Panc1 (cell line): ENCODE measurements at regions not wholly inside any gene's neighbourhood (a gene's known extent, or its start where the extent isn't known, plus 50 kb on each side); places are given as distances from the start of the nearest gene placed in this dataset.

ENCODE experiments used
- POLR2AphosphoS5 ChIP-seq: IDR thresholded peaks from 2 replicates; pipeline ENCODE4 v1.6.1; 2012; ENCODE audit warnings: mild to moderate bottlenecking, low read depth, low read length, moderate library complexity
- SIN3A ChIP-seq: IDR thresholded peaks from 2 replicates; pipeline ENCODE4 v1.6.1; 2012; ENCODE audit warnings: low read depth, mild to moderate bottlenecking, low read length, moderate library complexity, borderline replicate concordance; ENCODE audit not compliant: insufficient read depth
- TCF7L2 ChIP-seq: IDR thresholded peaks from 2 replicates; pipeline ENCODE4 v1.6.1; 2011; ENCODE audit warnings: mild to moderate bottlenecking, low read depth, low read length, inconsistent platforms
- TF ChIP-seq, protein P1 (sequence below): fragments of 450-650 bp; IDR thresholded peaks from 2 replicates; pipeline ENCODE4 v1.5.1; 2017; ENCODE audit warnings: mild to moderate bottlenecking
- TF ChIP-seq, protein P2 (sequence below), 2 experiments: IDR thresholded peaks; 2 replicates each; pipeline ENCODE4 v1.6.1; 2011 to 2012; ENCODE audit warnings: low read depth in 2 of 2, control low read depth in 1 of 2, low read length in 1 of 2, mild to moderate bottlenecking in 1 of 2, moderate library complexity in 1 of 2; ENCODE audit not compliant: insufficient read depth in 1 of 2

DNA sequence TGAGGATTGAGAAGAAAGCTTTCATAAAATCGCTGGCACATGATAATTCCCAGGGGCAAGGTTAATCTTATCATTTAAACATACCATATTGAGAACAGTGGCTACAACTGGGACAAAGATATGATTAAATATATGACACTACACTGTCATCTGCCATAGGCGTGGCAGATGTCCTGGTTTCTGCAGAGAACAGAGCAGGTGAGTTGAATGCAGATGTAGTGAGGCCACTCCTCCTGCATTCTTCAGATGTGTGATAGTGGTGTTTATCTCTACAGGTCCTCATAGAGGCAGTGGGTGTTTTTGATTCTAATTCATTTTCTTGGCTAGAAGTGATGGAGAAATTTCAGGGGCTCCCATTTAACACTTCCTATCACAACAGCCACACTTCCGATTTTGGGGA, 237.0 kb upstream of the CDH9 start:
- TF ChIP-seq, protein P1, sequence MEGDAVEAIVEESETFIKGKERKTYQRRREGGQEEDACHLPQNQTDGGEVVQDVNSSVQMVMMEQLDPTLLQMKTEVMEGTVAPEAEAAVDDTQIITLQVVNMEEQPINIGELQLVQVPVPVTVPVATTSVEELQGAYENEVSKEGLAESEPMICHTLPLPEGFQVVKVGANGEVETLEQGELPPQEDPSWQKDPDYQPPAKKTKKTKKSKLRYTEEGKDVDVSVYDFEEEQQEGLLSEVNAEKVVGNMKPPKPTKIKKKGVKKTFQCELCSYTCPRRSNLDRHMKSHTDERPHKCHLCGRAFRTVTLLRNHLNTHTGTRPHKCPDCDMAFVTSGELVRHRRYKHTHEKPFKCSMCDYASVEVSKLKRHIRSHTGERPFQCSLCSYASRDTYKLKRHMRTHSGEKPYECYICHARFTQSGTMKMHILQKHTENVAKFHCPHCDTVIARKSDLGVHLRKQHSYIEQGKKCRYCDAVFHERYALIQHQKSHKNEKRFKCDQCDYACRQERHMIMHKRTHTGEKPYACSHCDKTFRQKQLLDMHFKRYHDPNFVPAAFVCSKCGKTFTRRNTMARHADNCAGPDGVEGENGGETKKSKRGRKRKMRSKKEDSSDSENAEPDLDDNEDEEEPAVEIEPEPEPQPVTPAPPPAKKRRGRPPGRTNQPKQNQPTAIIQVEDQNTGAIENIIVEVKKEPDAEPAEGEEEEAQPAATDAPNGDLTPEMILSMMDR: no peak
- TF ChIP-seq, protein P2, sequence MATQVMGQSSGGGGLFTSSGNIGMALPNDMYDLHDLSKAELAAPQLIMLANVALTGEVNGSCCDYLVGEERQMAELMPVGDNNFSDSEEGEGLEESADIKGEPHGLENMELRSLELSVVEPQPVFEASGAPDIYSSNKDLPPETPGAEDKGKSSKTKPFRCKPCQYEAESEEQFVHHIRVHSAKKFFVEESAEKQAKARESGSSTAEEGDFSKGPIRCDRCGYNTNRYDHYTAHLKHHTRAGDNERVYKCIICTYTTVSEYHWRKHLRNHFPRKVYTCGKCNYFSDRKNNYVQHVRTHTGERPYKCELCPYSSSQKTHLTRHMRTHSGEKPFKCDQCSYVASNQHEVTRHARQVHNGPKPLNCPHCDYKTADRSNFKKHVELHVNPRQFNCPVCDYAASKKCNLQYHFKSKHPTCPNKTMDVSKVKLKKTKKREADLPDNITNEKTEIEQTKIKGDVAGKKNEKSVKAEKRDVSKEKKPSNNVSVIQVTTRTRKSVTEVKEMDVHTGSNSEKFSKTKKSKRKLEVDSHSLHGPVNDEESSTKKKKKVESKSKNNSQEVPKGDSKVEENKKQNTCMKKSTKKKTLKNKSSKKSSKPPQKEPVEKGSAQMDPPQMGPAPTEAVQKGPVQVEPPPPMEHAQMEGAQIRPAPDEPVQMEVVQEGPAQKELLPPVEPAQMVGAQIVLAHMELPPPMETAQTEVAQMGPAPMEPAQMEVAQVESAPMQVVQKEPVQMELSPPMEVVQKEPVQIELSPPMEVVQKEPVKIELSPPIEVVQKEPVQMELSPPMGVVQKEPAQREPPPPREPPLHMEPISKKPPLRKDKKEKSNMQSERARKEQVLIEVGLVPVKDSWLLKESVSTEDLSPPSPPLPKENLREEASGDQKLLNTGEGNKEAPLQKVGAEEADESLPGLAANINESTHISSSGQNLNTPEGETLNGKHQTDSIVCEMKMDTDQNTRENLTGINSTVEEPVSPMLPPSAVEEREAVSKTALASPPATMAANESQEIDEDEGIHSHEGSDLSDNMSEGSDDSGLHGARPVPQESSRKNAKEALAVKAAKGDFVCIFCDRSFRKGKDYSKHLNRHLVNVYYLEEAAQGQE (IDR thresholded peaks at IDR 0.05; ENCODE audit: insufficient read depth in 1 of 2, low read depth in 2 of 2, low read length in 1 of 2): no peak
- no peak for TF ChIP-seq SIN3A
- TF ChIP-seq POLR2AphosphoS5: no peak
- TF ChIP-seq TCF7L2: no peak
